Progenitor cell of endocrine pancreas (in vitro differentiated cells): ENCODE measurements at regions not wholly inside any gene's neighbourhood (a gene's known extent, or its start where the extent isn't known, plus 50 kb on each side); places are given as distances from the start of the nearest gene placed in this dataset.

Experiments used
- DNase-seq: peaks from one replicate; pipeline ENCODE4 v3.0.0; 2021; ENCODE audit warnings: low spot score; ENCODE audit not compliant: unreplicated experiment
- H3K27ac Mint-ChIP-seq: 2 replicates; pipeline ENCODE4 v1.8.0; 2021; ENCODE audit warnings: mild to moderate bottlenecking, moderate library complexity, mixed read lengths
- H3K27me3 Mint-ChIP-seq: 2 replicates; pipeline ENCODE4 v1.8.0; 2021; ENCODE audit warnings: mixed read lengths
- H3K36me3 Mint-ChIP-seq: 2 replicates; pipeline ENCODE4 v1.8.0; 2022; ENCODE audit warnings: mixed read lengths; ENCODE audit not compliant: insufficient read depth
- H3K4me1 Mint-ChIP-seq: 2 replicates; pipeline ENCODE4 v1.8.0; 2021; ENCODE audit warnings: low read depth, mixed read lengths
- H3K4me3 Mint-ChIP-seq: 2 replicates; pipeline ENCODE4 v1.8.0; 2021; ENCODE audit warnings: low read depth, mild to moderate bottlenecking, moderate library complexity, mixed read lengths
- H3K9me3 Mint-ChIP-seq: 2 replicates; pipeline ENCODE4 v1.8.0; 2021; ENCODE audit warnings: low read depth, mixed read lengths
- CTCF ChIP-seq: fragments of 200-600 bp; sonication (generic); IDR thresholded peaks from one replicate; pipeline ENCODE4 v1.5.0; 2021; ENCODE audit warnings: antibody characterized with exemption, mild to moderate bottlenecking; ENCODE audit not compliant: unreplicated experiment

- Mint-ChIP-seq H3K4me1 (peaks cover 10% of the 10 kb centered on the region), H3K27me3 (peaks cover 5% of the 10 kb centered on the region), H3K36me3 (no peaks in the 10 kb centered on the region), H3K27ac (no peak overlapping the region), H3K4me3 (no peak overlapping the region), H3K9me3 (no peaks in the 10 kb centered on the region)
- no peak for TF ChIP-seq CTCF
- no peak for DNase-seq
Measured at GRCh38 chr22:49128874-49129273, 698.8 kb downstream of the BRD1 start.

GRCh38 chr22:49124608-49125007, 703.1 kb downstream of the BRD1 start:
- Mint-ChIP-seq H3K4me1 (peaks cover 10% of the 10 kb centered on the region), H3K27me3 (peaks cover 15% of the 10 kb centered on the region), H3K27ac (no peak overlapping the region), H3K4me3 (no peak overlapping the region), H3K36me3 (no peaks in the 10 kb centered on the region), H3K9me3 (no peaks in the 10 kb centered on the region)
- no peak for TF ChIP-seq CTCF
- DNase-seq, result no peak

- DNase-seq, result no peak
Measured at GRCh38 chr22:49123621-49124192, 704.0 kb downstream of the BRD1 start.

GRCh38 chr22:49119551-49119952, 708.1 kb downstream of the BRD1 start:
- DNase-seq, result no peak
- Mint-ChIP-seq H3K4me1 (peaks cover 2% of the 10 kb centered on the region), H3K9me3 (no peaks in the 10 kb centered on the region), H3K27me3 (peaks cover 13% of the 10 kb centered on the region), H3K27ac (no peak overlapping the region), H3K4me3 (no peak overlapping the region), H3K36me3 (no peaks in the 10 kb centered on the region)
- TF ChIP-seq CTCF, result no peak

More at GRCh38 chr22:49123621-49124192, 704.0 kb downstream of the BRD1 start:
- peaks cover 14% of the 10 kb centered on the region for H3K27me3 Mint-ChIP-seq
- H3K9me3 Mint-ChIP-seq, result no peaks in the 10 kb centered on the region
- no peaks in the 10 kb centered on the region for H3K36me3 Mint-ChIP-seq
- H3K4me1 Mint-ChIP-seq, result peaks cover 10% of the 10 kb centered on the region
- H3K27ac Mint-ChIP-seq, result no peak overlapping the region
- no peak overlapping the region for H3K4me3 Mint-ChIP-seq
- no peak for TF ChIP-seq CTCF

- H3K4me3 Mint-ChIP-seq, result no peak overlapping the region
- no peaks in the 10 kb centered on the region for H3K4me1 Mint-ChIP-seq
- peaks cover 9% of the 10 kb centered on the region for H3K27me3 Mint-ChIP-seq
- DNase-seq, result no peak
- H3K27ac Mint-ChIP-seq, result no peak overlapping the region
- no peaks in the 10 kb centered on the region for H3K36me3 Mint-ChIP-seq
- no peaks in the 10 kb centered on the region for H3K9me3 Mint-ChIP-seq
- TF ChIP-seq CTCF, result no peak
Measured at GRCh38 chr22:49118065-49118464, 709.6 kb downstream of the BRD1 start.
